CD4-positive, alpha-beta T cell treated with Interleukin-10 for 1 hour (primary cell): ENCODE measurements at regions not wholly inside any gene's neighbourhood (a gene's known extent, or its start where the extent isn't known, plus 50 kb on each side); places are given as distances from the start of the nearest gene placed in this dataset.

Experiments
- DNase-seq: peaks from one replicate; pipeline ENCODE4 v3.0.0-alpha.2; 2020

DNA sequence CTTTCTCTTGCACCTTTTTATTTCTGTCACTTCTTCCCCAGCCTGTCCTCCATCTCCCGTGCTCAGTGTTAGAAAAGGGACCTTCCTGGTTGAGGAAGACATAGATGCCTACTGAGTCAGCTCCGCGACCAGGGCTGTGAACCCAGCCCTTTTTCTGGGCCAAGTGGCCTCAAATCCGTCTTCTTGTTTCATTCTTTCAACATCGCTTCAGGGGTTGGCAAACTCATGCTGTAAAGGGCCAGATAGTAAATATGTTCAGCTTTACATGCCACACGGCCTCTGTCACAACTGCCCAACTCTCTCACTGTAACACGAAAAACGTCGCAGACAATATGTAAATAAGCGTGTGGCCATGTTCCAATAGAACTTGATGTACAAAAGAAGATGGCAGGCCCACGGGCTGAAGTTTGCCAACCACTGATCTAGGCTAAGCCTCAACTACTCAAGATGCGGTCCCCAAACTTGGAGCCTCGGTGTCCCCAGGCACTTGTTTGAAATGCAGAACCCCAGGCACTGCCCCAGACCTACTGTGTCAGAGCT lies 338.4 kb downstream of the MN1 start:
- no peak for DNase-seq

DNA sequence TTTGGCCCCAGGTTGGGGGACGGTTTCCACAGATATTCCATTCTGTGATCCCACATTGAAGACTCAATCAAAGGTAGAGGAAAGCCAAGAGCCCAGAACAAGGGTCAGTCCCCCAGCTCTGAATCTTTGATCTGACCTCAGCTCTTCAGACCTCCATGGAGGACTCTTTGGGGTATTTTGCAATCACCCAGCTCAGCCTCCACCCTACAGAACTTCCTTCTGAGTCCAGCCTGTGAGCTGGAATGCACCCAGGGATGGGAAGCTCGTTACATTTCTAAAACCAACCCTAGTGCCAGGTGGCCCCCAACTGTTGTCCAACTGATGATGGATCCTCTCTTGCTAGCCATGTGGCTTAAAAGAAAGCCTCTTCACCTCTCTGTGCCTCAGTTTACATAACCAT lies 335.3 kb downstream of the MN1 start:
- DNase-seq = no peak

DNA sequence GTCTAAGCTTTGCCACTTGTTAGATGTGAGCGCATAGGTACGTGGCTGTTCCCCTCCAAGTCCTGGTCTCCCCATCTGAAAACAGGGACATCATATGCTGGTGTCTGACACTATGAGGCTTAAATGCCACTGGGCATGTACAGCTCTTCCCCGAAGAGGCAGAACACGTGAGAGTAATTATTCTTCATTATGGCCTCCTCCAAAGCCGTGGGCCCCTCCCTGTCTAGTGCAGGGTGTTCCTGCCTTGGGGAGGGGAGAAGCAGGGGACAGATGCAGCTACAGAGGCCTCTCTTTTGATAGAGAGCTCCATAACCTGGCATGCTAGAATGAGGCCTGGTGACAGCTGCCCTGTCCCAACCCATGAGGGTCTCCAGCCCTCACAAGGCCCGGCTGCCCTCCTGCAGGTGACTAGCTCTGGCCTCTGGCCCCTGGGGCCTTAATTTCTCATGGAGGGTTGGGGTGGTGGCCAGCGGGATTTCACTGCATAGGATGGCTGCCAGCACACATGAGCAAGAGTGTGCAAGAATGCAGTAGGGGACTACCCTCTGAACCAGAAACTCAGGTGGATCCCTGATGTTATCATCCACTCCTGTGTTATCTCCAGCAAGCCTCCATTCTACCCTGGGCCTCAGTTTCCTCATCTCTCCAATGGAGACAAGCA lies 334.6 kb downstream of the MN1 start:
- DNase-seq = no peak

DNA sequence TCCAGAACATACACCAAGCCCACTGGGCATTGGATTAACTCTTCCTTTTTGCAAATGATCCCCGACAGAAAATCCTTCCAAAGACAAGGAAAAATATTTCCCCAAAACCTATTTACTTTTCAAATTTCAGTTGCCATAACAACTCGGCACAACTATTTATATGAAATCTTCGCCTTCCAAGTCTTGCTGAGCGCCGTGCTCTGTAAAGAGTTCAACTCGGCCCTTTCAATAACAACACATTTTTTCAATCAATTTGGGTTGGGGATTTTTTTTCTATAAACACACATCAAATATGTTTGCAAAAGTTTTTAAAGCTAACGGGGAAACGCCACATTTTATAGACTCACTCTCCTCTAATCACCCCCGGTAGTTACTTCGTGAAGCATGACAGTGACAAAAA lies 333.8 kb downstream of the MN1 start:
- no peak for DNase-seq

DNA sequence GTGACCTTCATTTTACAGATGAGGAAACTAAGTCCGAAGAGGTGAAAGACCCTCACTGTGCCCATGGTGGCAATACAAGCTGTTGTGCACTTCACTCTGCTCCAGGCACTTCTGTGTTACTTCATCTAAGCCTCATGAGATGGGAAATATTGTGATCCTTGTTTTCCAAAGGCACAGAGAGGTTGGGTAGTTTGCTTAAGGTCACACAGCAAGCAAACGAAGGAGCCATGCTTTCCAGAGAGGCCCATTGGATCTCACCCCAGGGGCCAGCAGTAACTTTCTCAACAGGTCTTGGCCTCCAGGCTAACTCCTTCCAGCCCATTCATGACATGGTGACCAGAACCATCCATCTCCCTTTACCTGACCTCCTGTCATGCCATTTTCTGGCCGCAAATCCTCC lies 332.8 kb downstream of the MN1 start:
- no peak for DNase-seq

DNA sequence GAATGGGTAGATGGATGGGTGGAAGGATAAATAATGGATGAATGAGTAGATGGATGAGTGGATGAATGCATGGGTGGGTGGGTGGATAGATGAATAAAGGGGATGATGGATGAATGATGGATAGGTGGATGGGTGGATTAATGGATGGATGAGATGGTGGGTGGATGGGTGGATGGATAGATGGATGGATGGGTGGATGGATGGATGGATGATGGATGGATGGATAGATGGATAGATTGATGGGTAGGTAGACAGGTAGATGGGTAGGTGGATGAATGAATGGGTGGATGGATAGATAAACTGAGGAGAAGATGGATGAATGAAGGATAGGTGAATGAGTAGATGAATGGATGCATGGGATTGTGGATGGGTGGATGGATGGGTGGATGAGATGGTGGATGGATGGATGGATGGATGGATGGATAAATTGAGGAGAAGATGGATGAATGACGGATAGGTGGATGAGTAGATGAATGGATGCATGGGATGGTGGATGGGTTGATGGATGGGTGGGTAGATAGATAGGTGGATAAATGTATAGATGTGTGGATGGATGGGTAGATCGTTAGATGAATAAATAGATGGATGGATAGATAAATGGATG lies 331.3 kb downstream of the MN1 start:
- no peak for DNase-seq

DNA sequence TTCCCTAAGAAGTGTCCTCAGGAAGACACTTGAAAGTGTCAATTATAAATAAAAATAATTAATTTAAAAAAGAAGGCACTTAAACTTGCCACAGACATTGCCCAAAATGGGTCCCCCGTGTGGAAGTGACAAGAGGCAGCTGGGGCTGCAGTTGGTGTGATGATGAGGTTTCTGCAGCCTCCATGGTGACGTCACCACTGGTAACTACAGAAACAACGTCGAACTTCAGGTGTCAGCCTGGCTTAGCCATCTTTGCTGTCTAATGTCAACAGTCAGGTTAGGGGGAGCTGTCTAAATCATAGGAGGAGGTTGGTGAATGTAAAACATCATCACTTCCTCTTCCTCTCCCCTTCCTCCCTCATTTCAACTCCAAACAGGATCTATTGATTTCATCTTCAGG lies 328.6 kb downstream of the MN1 start:
- DNase-seq = no peak

DNA sequence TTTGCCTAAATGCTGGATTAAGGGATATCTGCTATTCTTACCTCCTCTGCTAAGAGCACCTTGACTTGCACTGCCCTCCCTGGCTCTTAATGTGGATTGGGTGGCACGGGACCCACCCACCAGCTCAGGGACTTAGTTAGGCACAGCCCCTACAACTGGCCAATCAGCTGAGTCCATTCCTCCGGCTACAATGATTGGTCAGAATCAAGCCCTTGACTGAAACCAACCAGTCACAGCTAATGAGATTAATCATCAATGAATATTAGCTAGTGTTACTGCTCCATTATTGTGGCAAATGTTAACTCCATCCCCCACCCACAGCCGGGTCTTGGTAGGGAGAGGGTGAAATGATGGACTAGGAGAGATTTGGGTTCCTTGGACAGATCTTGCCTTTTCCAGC lies 328.0 kb downstream of the MN1 start:
- no peak for DNase-seq

DNA sequence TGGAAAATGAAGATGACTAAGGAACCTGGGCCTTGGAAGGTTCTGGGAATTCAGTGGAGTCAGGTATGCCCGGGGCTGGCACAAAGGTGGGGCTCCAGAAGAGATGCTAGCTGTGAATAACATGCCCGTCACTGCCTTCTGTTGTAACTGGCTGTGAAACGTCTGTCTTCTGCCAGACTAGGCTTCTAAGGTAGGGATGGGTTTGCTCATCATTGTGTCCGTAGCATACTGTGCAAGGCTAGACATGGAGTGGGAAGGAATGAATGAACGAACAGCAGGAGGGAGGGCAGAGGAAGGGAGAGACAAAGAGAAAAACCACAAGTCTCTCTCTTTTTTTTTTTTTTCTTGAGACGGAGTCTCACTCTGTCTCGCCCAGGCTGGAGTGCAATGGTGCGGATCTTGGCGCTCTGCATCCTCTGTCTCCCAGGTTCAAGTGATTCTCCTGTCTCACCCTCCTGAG lies 327.4 kb downstream of the MN1 start:
- DNase-seq = no peak

DNA sequence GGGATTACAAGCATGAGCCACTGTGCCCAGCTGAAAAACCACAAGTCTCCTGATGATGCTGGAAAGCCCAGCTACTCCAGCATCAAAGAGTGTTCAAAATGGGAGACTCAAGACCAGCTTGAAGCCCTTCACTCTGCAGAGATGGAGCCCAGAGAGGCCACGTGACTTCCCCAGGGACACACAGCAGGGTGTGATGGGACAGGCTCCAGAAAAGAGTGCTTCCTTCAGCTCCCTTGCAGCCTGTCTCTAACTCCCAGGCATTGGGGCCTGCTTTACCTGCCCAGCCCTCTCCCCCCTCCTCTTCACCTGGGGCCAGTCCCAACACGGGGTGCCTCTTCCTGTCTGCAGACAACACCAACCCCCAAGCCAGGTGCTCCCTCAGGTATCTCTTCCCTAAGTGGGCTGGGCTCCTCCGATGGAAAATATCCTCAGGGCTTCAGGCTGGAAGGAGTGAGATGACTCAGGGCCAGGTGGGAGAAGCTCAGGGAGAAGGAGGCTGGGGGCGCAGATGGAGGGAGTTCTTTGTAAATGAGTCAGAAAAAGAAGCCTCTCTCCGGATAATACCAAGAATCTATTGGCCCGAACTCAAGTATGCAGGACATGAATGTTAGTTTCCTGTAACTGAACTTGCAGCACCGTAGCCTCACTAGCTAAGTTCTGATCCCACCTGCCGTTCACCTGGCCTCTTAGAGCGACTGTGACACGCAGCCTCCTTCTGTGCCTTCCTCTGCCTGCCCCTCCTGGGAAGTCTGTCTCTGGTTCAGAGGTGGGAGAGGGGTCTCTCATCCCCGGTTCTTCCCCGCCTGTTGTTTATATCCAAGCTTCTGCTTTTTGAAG lies 326.6 kb downstream of the MN1 start:
- DNase-seq = no peak

DNA sequence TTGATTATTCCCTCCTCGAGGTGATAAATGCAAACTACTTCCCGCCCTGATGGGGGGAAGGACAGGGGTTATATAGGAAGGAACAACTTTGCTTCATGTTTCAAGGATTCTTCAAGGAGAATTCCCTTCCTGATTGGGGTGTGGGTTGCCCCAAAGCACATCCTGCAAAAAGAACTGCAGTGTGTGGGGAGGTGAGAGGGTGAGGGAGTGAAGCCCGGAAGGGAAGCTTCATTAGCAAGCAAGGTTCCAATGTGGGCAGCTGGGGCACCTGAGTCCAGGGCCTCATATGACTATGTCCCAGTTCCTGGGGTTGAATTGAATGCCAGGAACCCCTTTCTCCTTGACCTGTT lies 326.0 kb downstream of the MN1 start:
- DNase-seq = no peak

DNA sequence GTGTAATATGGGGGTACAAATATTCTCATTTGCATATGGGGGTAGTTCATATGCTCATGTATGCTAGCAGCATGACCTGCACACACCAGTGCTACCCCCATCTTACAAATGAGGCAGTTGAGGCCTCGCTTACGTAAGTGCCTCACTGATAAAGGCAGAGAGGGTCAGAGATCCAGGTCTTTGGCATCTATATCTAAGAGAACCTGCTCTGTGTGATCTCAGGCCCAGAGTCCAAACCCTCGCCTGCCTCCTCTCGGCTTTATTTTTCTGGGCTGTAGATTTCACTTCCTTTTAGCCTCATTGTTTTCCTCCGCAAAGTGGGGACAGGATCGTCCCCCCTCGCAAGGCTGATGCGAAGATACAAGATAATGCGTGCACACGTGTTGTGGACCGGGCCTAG lies 325.2 kb downstream of the MN1 start:
- no peak for DNase-seq

DNA sequence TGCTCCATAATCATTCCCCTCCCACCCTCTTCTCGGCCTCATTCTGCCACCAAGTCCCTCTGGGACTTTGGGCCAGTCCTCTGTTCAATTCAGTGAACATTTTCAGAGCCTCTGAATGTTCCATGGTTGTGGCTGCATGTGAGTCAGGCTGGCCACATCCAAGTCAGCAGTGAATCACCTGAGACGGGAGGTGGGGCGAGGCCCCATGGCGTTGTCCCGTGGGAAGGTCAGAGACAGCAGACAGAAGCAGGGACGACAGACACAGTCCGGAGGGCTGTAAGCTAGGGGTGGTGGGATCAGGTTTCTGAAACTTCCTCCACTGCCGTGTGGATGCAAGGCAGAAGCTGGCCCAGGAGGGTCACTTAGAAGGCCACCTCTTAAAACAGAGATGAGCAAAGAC lies 324.8 kb downstream of the MN1 start:
- no peak for DNase-seq

DNA sequence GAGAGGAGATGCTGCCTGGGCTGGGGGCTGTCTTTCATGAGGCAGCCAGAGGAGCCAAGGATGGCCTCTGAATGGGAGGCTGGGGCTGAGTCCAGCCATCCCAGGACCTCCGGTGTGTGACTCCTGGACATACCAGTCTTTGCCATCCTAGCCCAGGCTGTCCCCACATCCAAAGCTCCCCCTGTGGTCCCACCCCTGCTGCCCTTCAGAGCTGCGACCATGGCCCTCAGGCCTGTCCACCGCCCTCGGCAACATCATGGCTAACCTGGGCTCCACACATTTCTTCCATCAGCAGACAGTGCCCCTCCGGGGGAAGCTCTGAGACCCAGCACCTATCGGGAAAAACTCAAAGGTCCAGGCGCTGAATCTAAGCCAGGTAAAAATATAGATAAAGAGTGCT lies 324.4 kb downstream of the MN1 start:
- DNase-seq = no peak

DNA sequence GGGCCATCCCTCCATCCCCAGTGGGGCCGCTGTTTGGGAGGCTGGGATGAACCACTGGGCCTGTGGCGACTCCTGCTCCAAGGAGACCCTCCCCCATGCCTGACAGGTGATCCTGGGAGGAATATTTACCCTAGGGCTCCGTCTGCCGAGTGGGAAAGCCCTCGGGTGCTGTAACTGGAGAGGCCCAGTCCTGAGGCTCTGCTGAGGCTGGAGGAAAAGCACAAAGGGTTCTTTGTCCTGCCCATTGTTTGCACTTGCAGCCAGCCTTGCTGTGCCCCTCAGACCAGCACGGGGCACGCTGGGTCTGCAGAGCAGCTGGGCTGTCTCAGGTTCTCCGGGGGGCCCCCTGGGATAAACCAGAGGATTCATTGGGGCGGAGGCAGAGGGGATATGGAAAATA lies 321.1 kb downstream of the MN1 start:
- no peak for DNase-seq

DNA sequence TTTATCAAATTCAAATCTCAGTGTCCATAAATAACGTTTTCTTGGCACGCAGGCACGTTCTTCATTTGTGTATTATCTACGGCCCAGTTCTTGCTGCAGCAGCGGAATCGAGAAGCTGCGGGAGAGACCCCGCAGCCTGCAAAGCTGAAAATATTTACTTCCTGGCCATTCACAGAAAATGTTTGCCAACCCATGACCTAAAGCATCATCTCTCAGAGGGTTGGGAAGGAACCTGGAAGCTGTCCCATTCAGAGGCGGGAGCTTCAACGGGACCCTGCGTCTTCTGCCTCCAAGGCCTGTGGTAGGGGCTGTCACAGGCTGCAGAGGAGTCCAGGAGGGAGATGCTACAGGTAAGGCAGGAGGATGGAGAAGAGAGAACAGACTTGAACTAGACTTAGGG lies 319.2 kb downstream of the MN1 start:
- DNase-seq = no peak

DNA sequence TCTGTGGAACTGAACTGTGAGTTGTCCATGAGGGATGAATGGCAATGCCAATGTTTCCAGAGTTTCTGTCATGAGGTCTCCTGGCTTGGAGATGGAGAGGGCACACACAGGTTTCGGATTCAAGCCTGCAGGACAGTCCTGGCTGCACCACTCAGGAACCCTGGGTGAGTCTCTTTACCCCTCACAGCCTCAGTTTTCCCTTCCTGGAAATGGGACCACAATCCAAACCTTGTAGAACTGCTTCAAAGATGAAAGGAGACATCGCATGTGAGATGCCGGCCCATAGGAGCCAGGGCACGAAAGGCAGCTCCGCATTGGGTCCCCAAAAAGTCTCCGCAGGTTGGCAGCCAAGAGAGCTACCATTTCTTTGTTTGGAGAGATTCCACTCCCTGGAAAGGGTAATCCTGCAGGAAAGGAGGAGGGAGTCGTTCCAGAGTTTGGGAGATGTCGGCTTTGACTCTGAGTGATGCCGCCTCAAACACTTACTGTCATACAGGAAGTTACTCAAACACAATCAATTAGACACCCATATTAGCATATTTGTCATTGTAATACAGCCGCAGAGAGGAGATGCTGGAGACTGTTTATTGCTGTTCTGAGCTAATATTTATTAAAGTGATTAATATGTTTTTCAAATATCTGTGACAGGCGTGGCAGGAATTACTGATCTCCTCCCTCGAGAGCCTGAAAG lies 318.3 kb downstream of the MN1 start:
- no peak for DNase-seq

DNA sequence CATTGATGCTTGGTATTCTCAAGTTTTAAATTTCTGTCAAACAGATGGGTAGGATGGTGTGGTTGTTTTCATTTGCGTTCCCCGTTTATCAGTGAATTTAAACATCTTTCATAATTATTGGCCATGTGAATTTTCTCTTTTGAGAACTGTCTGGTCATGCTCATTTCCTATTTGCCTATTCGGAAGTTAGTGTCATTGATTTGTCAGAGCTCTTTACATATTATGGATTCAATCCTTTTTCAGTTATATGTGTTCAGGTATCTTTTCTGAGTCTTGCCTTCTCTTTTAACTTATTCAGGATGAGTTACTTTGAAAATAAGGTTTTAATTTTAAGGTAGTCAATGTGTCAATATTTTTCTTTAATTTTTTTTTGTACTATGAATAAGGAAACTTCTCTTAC lies 315.7 kb downstream of the MN1 start:
- DNase-seq = no peak

DNA sequence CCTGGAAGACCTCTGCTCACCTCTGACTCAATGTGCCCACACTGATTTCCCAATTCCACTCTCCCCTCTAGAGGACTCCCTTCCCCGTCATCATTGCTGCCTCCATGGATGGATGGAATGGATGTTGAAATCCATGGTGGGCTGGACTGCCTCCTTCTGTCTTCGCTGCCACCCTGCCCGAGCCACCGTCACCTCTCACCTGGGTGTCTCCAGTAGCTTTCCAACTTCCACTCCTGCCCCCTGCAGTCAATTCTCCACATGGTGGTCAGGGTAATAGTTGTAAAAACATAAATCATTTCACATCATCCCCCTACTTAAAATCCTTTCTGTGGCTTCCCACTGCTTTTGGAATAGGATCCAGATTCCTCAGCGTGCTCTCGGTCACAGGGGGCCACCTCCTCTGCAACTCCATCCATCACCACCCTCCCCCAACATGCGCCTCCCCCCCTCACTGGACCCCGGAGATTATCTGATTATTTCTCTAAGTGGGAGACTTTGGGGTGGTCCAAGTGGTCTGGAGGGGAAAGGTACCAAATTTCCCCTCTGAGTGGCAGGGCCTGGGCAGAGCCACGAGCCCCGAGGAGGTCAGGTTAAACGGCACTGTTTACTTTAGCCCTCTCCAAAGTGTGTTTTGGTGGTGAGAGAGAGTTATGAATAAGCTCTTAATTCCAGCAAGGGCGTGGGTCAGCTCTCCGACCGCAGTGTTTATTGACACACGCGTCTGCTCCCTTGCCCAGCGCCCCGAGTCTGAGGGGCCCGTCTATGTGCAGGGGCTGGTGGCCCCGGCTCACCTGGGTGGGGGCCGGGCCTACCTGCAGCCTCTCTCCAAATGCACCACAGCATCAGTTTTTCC lies 313.7 kb downstream of the MN1 start:
- DNase-seq = no peak

DNA sequence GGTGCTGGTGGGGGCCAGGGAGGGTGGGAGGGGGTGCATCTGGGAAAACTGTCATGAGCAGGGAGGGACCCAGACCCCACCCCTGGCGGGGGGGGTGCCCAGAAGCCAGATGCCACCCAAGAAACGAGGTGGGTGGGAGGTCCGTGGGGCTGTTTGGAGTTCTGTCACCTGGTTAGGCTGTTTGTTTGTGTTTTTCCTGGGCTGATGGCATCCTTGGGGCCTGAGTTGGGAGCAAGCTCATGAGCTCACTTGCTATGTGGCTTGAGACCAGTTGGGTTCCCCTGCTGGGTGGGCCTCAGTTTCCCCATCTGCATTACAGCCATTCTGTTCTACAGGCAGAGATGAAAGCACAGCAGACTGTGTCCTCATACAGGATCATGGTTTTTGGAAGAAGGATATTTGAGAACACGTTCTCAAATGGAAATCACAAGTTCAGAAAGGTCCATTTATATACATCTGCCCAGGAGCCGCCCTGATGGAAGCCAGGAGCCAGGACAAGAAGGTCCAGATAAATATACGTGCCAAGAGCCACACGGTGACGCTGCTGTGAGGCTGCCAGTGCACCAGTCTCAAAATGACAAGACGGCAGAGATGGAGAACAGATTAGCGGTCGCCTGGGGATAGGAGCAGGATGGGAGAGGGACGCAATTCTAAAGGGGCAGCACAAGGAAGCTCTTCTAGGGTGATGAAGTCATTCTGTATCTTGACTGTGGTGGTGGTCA lies 312.9 kb downstream of the MN1 start:
- no peak for DNase-seq

DNA sequence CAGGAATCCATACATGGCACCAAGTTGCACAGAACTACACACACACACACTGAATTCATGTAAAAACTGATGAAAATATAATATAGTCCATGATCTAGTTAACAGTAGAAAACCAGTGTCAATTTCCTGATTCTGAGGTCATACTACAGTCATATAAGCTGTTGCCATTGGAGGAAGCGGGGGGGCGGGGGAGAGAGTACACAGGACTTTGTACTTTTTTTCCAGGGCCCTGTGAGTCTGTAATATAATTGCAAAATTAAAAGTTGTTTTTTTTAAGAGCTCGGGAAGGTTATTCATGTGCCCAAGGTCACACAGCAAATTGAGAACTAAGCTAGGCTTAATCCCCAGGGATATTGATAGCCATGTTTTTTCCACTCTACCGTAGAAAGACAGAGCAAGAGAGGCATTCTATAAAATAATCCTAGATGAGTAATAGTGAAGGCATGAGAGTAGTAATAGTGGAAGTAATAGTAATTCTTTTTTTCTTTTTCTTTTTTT lies 312.3 kb downstream of the MN1 start:
- no peak for DNase-seq

DNA sequence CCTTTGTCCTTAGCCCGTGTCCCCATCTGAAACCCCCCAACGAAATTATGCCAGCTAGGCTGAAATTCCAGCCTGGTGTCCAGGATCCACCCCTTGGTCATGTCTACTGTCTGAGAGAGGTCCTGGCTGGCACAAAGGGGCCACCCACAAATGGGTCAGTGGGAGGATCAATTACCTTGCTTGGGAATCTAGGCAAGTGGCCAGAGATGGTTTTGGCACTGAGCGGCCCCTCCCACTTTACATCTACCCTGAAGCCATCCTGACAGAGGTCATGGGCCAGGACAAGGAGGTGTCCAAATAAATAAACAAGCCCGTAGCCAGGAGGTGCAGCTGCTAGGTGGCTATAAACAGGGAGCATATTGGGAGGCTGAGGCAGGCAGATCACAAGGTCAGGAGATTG lies 311.5 kb downstream of the MN1 start:
- DNase-seq = no peak
